NCI-H146 (cell line): ENCODE measurements at regions not wholly inside any gene's neighbourhood (a gene's known extent, or its start where the extent isn't known, plus 50 kb on each side); places are given as distances from the start of the nearest gene placed in this dataset.

Experiments
- DNase-seq: peaks from one replicate; lab custom pipeline; 2025; lab: John Stamatoyannopoulos, UW

DNA sequence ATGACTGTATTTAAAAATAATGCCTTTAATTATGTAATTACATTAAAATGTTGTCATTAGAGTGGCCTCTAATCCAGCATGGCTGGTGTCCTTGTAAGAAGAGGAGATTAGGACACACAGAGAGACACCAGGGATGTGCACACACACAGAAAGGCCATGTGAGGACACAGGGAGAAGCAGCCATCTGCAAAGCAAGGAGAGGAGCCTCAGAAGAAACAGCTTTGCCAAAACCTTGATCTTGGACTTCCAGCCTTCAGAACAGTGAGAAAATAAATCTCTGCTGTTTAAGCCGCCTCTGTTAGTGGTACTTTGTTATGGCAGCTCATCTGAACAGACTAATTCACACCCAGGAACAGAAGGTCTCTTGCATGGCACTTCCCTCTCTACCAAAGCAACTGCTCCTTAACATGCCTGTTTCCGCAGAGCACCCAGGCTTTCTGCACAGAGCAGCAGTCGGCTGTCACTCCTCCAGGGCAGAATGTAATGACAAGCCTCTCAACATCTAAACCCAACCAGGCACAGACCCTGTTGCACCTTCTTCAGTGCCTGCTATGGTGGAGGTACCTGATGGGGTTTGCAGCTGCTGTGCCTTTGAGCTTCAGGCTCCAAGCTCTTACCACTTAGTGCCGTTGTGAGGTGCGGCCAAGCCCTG lies 377.7 kb downstream of the TDRD15 start:
- DNase-seq: no peak

GRCh38 chr2:21515903-21516302 lies 392.1 kb downstream of the TDRD15 start:
- DNase-seq: no peak

DNA sequence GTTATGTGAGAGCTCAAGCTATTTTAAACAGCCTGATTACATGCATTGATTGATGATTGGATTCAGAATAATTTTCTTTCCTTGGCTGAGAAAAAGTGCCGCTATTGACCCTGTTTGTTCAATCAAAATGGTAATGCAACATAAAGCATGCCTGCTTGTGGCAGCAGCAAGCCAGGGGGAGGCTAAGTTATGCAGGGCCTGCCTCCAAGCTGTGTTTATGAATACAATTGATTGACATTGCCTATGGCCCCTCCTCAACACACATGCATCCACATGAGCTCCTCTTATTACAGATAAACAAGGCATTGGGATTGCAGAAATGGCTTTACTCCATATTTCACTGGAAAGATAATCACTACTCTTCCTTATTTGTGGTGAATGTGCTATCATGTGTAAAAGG lies 395.6 kb downstream of the TDRD15 start:
- DNase-seq: no peak

DNA sequence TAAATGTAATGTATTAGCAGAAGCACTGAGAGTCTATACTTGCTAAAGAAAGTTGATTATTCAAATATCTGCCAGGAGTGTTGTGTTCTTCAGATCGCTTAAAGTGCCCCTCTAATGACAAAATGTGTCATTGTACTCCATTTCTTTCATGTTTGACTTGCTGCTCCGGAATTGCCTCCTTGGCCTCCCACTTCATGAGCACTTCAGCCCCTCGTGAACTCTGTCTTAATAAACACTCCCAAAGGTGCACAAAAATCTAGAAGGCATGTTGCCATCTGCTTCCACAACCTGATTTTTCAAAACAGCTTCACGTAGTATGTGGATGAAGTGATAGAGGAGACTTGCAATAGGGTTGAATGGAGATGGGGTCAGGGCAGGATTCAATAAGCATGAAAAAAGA lies 396.1 kb downstream of the TDRD15 start:
- no peak for DNase-seq

- DNase-seq: no peak
Measured at GRCh38 chr2:21535826-21536225, 412.1 kb downstream of the TDRD15 start.

DNA sequence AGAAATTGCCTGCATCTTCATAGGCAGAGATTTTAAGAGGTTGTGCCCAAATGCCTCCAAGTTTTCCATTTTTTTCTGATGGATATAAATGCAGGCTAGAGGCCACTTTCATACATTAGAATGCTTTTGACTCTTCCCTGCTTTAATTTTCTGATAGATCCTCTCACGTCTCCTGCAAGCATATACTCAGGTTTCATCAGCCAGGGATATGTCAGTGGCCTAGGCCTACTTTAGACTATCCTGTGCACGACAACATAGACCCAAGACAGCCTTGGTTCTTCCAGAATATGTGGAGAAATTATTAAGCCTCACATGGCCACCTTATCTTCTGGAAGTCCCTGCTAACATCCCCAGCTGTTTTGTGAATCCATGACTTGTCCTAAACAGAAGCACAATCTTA lies 415.9 kb downstream of the TDRD15 start:
- DNase-seq: no peak

DNA sequence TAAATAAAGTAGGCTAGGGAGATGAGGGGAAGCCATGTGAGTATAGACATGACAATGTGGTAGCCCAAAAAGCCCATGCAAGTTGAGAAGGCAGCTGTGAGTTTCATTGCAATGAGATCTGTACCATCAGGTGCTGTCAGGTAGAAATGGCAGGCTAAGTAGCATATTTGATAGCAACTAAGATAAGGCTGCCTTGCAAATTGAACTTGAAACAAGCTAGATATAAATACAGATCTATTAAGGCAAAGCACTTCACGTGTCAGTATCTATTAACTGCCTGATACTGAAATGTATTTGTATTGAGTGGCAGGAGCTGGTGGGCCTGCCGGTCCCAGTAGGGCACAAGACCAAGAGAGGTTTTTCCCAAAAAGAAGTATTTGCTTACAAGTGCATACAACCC lies 419.9 kb downstream of the TDRD15 start:
- no peak for DNase-seq

DNA sequence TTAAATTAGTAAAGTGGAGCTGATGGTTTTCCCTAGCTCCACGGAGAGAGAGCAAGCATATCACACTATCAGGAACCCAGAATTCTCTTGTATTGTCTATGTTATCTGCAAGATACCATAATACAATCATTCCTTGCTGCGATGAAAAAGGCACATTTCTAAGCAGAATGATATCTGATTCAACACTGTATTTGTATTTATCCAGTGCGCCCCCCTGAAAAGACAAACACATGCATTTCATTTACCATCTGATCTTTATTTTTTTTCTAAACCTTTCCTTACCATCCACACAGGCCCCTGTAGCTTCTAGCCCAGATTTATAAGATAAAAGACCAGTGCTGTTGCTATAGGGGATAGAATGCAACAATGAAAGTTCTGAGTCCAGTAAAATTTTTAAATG lies 420.6 kb downstream of the TDRD15 start:
- no peak for DNase-seq

DNA sequence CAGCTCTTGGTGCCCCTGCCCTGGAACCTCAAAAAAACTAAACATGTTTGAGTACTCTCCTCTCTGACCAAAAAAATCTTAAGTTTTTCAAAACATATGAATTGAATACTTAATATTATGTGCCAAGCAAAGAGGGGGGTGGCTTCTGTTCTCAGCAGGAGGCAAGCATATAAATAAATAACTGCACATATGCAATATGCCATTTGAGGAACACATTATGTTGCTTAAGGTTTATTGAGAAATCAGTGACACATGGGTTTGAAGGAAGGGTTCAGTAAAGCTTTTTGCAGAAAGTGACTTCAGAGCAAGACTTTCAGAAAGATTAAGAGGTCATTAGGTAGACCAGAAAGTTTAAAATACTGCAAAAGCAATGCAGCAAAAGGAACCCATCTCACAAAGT lies 429.2 kb downstream of the TDRD15 start:
- no peak for DNase-seq

DNA sequence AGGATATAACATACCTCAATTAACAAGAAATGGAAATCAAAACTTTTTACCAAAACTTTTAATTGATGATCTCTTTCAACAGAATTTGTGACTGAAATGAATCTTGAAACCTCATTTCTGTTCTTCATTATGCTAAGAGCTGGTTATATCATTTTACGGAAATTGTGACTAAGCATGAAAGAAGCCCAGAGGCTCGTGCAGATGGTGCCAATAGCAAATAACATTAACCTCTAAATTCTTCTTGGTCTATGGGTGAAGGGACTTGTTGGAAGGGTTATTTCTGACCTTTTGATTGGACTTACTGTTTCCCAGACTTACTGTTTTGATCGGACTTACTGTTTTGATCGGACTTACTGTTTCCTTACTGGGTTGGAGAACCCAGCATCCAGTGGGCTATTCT lies 435.6 kb downstream of the TDRD15 start:
- no peak for DNase-seq

DNA sequence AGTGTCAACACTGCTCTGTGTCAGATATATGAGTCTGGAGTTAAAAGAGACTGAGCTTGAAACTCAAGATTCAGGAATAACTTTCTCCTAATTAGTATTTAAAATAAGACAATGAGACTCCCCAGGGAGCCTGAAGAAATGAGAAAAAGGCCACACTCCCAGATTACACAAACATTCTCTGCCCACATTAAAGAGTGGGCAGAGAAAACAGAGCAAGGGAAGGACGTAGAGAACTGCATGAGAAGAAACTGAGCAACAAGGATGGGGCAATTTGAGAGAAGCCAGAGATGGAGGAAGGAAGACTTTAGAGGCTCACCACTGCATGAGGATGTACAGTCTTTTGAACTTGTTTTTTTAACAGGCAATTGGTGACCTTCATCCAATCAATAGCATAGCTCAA lies 438.2 kb downstream of the TDRD15 start:
- no peak for DNase-seq

- DNase-seq: no peak
Measured at GRCh38 chr2:21567395-21567794, 443.6 kb downstream of the TDRD15 start.

- no peak for DNase-seq
Measured at GRCh38 chr2:21571686-21572085, 447.9 kb downstream of the TDRD15 start.

DNA sequence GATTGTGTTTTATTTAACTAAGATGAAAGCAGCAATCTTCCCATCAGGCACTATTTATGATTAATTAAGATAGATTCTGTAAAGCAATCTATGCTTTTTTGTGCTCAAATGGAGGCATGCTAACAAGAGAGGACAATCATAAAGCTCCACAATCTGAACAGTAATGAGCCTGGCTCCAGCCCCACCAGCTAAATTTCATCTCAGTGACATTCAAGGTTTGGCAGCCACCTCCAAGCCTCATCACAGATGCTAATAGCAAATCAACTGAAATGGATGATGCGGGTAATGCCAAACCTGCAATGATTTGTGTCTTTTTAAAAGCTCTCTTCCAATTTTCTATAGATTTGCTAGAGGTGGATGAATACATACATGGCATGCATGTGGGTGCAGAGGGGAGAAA lies 456.6 kb downstream of the TDRD15 start:
- DNase-seq: no peak

- DNase-seq: no peak
Measured at GRCh38 chr2:21585881-21586280, 462.1 kb downstream of the TDRD15 start.

GRCh38 chr2:21590026-21590690 lies 466.4 kb downstream of the TDRD15 start:
- DNase-seq: no peak

DNA sequence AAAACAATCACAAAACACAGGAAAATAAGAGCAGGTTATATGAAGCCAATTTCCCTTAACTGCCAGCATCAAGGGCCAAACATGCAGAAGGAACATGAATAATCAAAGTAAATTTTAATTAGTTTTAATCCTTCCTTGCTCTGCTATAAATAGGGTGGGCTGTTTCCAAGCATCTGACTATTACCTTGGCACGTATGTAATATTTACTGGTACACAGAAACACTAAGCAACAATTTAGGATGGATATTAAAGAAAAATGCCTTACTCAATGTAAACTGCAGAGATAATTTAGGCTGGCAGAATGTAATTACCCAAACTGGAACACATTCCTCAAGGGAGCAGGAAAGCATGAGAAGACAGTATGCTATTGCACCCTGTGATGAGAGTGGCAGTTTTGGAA lies 468.2 kb downstream of the TDRD15 start:
- DNase-seq: no peak

DNA sequence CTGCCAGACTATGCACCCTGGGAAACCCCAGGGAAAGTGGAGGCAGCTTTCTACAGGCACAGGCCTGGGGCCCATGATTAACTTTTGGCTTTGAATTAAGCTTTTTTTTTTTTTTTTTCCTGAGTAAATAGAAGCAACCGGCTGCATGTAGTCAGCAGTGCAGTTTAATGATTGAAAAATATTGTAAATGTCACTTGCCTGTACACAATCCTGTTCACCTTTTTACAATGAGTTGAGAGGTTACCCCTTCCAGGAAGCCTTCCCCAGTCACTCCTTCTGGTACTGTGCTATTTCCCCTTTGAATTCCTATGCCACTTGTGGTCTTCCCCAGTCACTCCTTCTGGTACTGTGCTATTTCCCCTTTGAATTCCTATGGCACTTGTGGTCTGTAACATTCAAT lies 475.6 kb downstream of the TDRD15 start:
- DNase-seq: no peak

DNA sequence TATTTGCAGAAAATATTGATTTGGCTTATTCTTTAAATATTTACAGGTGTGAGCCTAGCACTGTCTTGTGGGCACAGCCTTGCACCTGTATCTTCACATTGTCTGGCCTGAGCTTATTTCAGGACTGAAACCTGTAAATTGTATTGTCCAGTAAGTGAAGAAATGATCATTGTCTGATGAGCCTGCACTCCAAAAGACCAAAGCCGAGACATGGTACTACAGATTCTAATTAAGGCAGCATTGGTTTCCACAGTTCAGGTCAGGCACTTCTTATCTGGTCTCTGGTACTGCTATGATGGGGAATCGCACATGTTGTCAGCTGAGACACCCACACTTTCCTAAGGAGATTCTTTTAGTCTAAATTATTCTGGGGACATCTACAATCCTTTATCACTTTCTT lies 479.0 kb downstream of the TDRD15 start:
- no peak for DNase-seq

- no peak for DNase-seq
Measured at GRCh38 chr2:21607572-21607971, 483.8 kb downstream of the TDRD15 start.

- no peak for DNase-seq
Measured at GRCh38 chr2:21610304-21610703, 486.5 kb downstream of the TDRD15 start.

DNA sequence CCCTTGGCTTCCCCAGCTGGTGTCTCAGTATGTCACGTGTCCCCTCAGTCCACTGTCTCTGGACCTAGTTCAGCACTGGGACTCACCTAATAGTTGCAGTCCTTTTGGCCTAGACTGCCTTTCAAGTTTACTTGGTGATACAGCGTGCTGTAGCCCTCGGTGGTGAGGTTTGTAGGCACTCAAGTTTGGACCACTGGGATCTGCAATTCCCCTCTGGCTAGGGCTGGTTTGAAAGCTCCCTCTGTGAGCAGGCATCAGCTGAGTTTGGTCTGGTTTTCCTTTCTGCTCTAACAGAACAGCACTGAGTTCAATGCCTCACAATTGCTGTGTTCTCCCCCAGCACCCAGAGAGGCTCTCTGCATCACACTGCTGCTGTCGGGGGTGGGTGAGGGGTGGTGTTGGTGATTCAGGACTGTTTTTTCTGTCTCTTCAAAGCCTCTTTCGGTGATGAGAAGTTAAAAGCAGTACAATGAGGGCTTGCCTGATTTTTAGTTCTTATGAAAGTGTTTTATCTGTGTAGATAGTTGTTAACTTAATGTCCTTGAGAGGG lies 494.2 kb downstream of the TDRD15 start:
- DNase-seq: no peak

GRCh38 chr2:21620771-21621170 lies 497.0 kb downstream of the TDRD15 start:
- DNase-seq: no peak

DNA sequence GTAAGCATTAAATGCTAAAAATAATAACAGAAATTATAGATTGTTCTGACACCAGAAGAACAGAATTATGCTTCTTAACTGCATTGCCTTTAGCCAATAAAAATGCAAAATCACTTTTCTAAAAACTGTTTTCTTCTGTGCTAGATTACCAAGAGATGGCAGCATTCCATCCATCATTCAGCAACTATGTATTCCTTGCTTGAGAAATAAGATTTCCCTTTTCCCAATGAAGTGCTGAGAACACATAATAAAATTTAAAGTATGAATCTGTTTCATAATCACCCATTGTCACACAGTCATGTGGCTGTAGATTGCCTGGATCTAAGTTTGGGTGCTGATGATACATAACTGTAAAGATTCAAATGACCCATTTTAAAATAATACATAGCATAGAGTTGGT lies 504.2 kb downstream of the TDRD15 start:
- no peak for DNase-seq
